Osteoblast (primary cell): ENCODE measurements at regions not wholly inside any gene's neighbourhood (a gene's known extent, or its start where the extent isn't known, plus 50 kb on each side); places are given as distances from the start of the nearest gene placed in this dataset. TPM values are rescaled to one million over a fixed set of nuclear protein-coding genes. Genes with fewer than 3 reads are reported as not detected.

Experiments
- DNase-seq: peaks from one replicate; pipeline ENCODE4 v3.0.0; 2011; ENCODE audit warnings: low spot score, mixed read lengths; ENCODE audit not compliant: insufficient read length; ENCODE audit errors: missing footprints
- H2AFZ ChIP-seq: 2 replicates; pipeline ENCODE4 v1.6.0; 2011; ENCODE audit warnings: mild to moderate bottlenecking, low read length
- H3K27ac ChIP-seq: 2 replicates; pipeline ENCODE4 v1.5.1; 2011; ENCODE audit warnings: mild to moderate bottlenecking, low read depth, low read length, moderate library complexity
- H3K27me3 ChIP-seq: 2 replicates; pipeline ENCODE4 v1.6.0; 2012; ENCODE audit warnings: mild to moderate bottlenecking, control low read depth, inconsistent platforms, low read length, moderate library complexity; ENCODE audit not compliant: insufficient read depth
- H3K36me3 ChIP-seq: 2 replicates; pipeline ENCODE4 v1.5.1; 2011; ENCODE audit warnings: mild to moderate bottlenecking, low read length, control low read depth, moderate library complexity; ENCODE audit not compliant: insufficient read depth
- H3K4me1 ChIP-seq: 2 replicates; pipeline ENCODE4 v1.5.1; 2011; ENCODE audit warnings: mild to moderate bottlenecking, low read length, control low read depth, moderate library complexity; ENCODE audit not compliant: insufficient read depth
- H3K4me2 ChIP-seq: 2 replicates; pipeline ENCODE4 v1.6.0; 2011; ENCODE audit warnings: mild to moderate bottlenecking, low read length; ENCODE audit not compliant: insufficient read depth
- H3K4me3 ChIP-seq: fragments of 200-600 bp; sonication (generic); 3 replicates; pipeline ENCODE4 v1.5.1; 2012; ENCODE audit warnings: mild to moderate bottlenecking, low read length, inconsistent platforms; ENCODE audit not compliant: insufficient read depth
- H3K79me2 ChIP-seq: 2 replicates; pipeline ENCODE4 v1.6.0; 2012; ENCODE audit warnings: mild to moderate bottlenecking, low read length, control low read depth, inconsistent platforms; ENCODE audit not compliant: insufficient read depth
- H3K9me3 ChIP-seq: 2 replicates; pipeline ENCODE4 v1.5.1; 2011; ENCODE audit warnings: low read depth, low read length, control low read depth
- H4K20me1 ChIP-seq: 2 replicates; pipeline ENCODE4 v1.6.0; 2012; ENCODE audit warnings: mild to moderate bottlenecking, low read length, control low read depth; ENCODE audit not compliant: insufficient read depth
- CTCF ChIP-seq: IDR thresholded peaks from 2 replicates; pipeline ENCODE4 v1.5.1; 2011; ENCODE audit warnings: mild to moderate bottlenecking, low read depth, low read length, moderate library complexity; ENCODE audit errors: extremely low read depth
- small RNA-seq: library from RNA; depleted of rRNA; stranded (forward); fragments of <200 nt; gene quantifications from one replicate; pipeline ENCODE3, GENCODE V24; 2012

- no peaks in the 10 kb centered on the region for H3K36me3 ChIP-seq
- H3K4me1 ChIP-seq = no peaks in the 10 kb centered on the region
- H3K79me2 ChIP-seq = no peaks in the 10 kb centered on the region
- H3K9me3 ChIP-seq = peaks cover 7% of the 10 kb centered on the region
- H3K4me3 ChIP-seq = no peak overlapping the region
- no peak for DNase-seq
- no peak for TF ChIP-seq CTCF
- no peak overlapping the region for H3K4me2 ChIP-seq
- no peak overlapping the region for H3K27ac ChIP-seq
- H3K27me3 ChIP-seq = no peaks in the 10 kb centered on the region
- H4K20me1 ChIP-seq = no peaks in the 10 kb centered on the region
- no peak overlapping the region for H2AFZ ChIP-seq
These were observed 67.5 kb upstream of the SORCS1 start for GRCh38 chr10:107232013-107232412.

DNA sequence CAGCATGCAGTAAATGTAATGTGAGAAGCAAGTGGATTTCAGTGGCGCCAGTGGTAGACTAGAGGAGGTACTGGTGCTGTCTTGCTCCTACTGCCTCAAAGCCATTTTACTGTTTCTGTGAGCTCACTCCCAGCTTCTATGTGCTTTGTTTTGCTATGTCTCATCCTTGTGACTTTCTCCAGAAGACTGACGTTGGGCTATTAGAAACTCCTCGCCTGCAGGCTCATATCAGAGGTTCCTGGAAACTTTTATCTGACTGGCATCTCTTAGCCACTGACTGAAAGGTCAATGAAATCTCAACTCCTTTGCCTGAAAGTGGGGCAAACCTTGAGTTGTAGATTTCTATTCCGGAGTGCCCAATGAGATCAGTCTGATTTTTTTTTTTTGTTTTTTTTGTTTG, 66.4 kb upstream of the SORCS1 start:
- Histone ChIP-seq H3K4me2 (no peak overlapping the region), H3K9me3 (peaks cover 7% of the 10 kb centered on the region), H3K79me2 (no peaks in the 10 kb centered on the region), H3K4me3 (no peak overlapping the region), H3K36me3 (no peaks in the 10 kb centered on the region), H3K27me3 (no peaks in the 10 kb centered on the region), H2AFZ (no peak overlapping the region), H3K4me1 (no peaks in the 10 kb centered on the region), H3K27ac (no peak overlapping the region), H4K20me1 (no peaks in the 10 kb centered on the region)
- DNase-seq = no peak
- TF ChIP-seq CTCF = no peak

- no peaks in the 10 kb centered on the region for H3K36me3 ChIP-seq
- no peaks in the 10 kb centered on the region for H3K4me1 ChIP-seq
- no peak overlapping the region for H3K4me3 ChIP-seq
- H3K79me2 ChIP-seq = no peaks in the 10 kb centered on the region
- TF ChIP-seq CTCF = no peak
- no peak overlapping the region for H3K27ac ChIP-seq
- H3K27me3 ChIP-seq = no peaks in the 10 kb centered on the region
- no peaks in the 10 kb centered on the region for H4K20me1 ChIP-seq
- H3K4me2 ChIP-seq = no peak overlapping the region
- DNase-seq = no peak
- peaks cover 5% of the 10 kb centered on the region for H3K9me3 ChIP-seq
- H2AFZ ChIP-seq = no peak overlapping the region
These were observed 51.2 kb upstream of the SORCS1 start for GRCh38 chr10:107215681-107216080.

Small RNAs in the stretch of these regions (small RNA-seq; reads per million reads assigned to genes)
- gene AL390123.1 = not detected
- gene RNA5SP326 = not detected
- gene RNU5B-6P = not detected
- not detected for gene RNU6-839P
